AG04449 (cell line): ENCODE measurements at regions not wholly inside any gene's neighbourhood (a gene's known extent, or its start where the extent isn't known, plus 50 kb on each side); places are given as distances from the start of the nearest gene placed in this dataset.

Source experiments
- CTCF ChIA-PET: fragments of 350-600 bp; formaldehyde crosslinking; extraction: SDS; loops from one replicate; lab custom pipeline; 2021; ENCODE audit warnings: antibody characterized with exemption; lab: Yijun Ruan, JAX
- POLR2A ChIA-PET: fragments of 400-600, 350-600 bp; formaldehyde crosslinking; extraction: SDS; loops from one replicate; lab custom pipeline; 2020; ENCODE audit warnings: antibody characterized with exemption, inconsistent platforms; lab: Yijun Ruan, JAX
- DNase-seq: peaks from one replicate; pipeline ENCODE4 v3.0.0-alpha.2; 2010; ENCODE audit warnings: low read depth, low spot score
- H3K4me3 ChIP-seq: 2 replicates; pipeline ENCODE4 v1.5.1; 2011; ENCODE audit warnings: low read depth, mild to moderate bottlenecking, control low read depth, low read length
- TF ChIP-seq, protein P1 (sequence below): IDR thresholded peaks from one replicate; pipeline ENCODE4 v1.5.1; 2011; ENCODE audit warnings: mild to moderate bottlenecking, moderate library complexity, low read length, control low read depth, inconsistent platforms; ENCODE audit not compliant: insufficient read depth; ENCODE audit errors: missing control alignments

- TF ChIP-seq, protein P1, sequence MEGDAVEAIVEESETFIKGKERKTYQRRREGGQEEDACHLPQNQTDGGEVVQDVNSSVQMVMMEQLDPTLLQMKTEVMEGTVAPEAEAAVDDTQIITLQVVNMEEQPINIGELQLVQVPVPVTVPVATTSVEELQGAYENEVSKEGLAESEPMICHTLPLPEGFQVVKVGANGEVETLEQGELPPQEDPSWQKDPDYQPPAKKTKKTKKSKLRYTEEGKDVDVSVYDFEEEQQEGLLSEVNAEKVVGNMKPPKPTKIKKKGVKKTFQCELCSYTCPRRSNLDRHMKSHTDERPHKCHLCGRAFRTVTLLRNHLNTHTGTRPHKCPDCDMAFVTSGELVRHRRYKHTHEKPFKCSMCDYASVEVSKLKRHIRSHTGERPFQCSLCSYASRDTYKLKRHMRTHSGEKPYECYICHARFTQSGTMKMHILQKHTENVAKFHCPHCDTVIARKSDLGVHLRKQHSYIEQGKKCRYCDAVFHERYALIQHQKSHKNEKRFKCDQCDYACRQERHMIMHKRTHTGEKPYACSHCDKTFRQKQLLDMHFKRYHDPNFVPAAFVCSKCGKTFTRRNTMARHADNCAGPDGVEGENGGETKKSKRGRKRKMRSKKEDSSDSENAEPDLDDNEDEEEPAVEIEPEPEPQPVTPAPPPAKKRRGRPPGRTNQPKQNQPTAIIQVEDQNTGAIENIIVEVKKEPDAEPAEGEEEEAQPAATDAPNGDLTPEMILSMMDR = no peak
- POLR2A ChIA-PET = no interaction called here
- DNase-seq = no peak
- no peak overlapping the region for H3K4me3 ChIP-seq
- CTCF ChIA-PET = no interaction called here
Observed at GRCh38 chr13:105925496-105925895, 610.0 kb downstream of the EFNB2 start.

DNA sequence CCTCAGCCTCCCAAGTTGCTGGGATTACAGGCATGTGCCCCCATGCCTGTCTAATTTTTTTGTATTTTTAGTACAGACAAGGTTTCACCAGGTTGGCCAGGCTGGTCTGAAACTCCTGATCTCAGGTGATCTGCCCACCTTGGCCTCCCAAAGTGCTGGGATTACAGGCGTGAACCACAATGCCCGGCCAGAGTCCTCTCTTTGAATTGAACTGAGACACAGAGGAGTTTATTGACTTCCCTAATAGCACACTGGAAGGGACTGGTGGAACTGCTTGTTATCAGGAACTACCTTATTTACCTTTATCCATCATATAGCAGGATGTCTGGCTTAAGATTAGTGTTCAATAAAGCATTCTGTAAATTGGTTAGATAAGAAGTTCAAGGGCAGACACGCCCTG is 613.8 kb downstream of the EFNB2 start:
- DNase-seq = no peak
- TF ChIP-seq, protein P1 = no peak
- ChIA-PET CTCF (no interaction called here), POLR2A (no interaction called here)
- H3K4me3 ChIP-seq = no peak overlapping the region

GRCh38 chr13:105920370-105920769 is 615.1 kb downstream of the EFNB2 start:
- no peak overlapping the region for H3K4me3 ChIP-seq
- ChIA-PET CTCF (no interaction called here), POLR2A (no interaction called here)
- DNase-seq = no peak
- TF ChIP-seq, protein P1 = no peak

DNA sequence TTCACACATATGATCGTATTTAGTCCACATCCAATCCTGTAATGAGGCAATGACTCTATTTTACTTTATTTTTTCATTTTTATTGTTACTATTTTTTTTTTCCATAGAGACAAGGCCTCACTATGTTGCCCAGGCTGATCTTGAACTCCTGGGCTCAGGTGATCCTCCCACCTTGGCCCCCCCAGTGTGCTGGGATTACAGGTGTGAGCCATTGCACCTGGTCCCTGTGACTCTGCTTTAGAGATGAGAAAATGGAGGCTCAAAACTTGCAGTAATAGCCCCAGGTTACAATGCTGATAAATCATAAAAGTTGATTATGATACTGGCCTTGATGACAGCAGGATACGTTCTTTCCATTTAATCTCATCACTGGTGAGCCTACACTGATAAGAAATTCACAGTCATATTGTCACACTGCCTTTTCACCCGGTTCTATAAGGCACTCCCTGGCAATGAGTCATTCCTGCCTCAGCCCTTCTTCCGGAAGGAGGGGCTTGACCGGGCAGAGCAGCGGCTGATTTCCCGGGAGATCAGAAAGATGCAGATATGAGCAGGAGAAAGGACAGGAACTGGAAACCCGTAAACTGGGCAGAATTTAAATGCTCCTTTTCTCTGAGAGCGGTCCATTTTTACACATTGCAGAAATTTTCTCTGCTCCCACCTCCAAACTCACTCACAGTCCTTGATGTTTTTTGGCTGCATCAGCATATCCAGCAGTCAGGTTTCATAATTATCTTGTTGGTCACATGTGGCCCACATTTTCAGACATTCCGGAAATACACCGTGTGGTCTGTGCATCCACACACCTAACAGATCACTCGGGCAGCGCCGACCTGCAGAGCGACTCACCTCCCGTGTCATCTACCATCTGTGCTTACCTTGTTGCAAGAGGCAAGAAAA is 616.4 kb downstream of the EFNB2 start:
- no peak for DNase-seq
- ChIA-PET CTCF (interaction anchor here (0.8 kb wide), 1 partner anchor 614 kb away, joined by 3 read pairs; no protein-coding TSS in a partner anchor), POLR2A (interaction anchor here (0.7 kb wide), 1 partner anchor 268 kb away, joined by 3 read pairs; no protein-coding TSS in a partner anchor)
- TF ChIP-seq, protein P1 = no peak
- no peak overlapping the region for H3K4me3 ChIP-seq

GRCh38 chr13:105915146-105915850 is 620.2 kb downstream of the EFNB2 start:
- no peak for DNase-seq
- TF ChIP-seq, protein P1 = no peak
- ChIA-PET CTCF (interaction anchor here (1.4 kb wide), 1 partner anchor 18 kb away, joined by 3 read pairs; no protein-coding TSS in a partner anchor), POLR2A (interaction anchor here (0.7 kb wide), 1 partner anchor 506 kb away, joined by 3 read pairs; no protein-coding TSS in a partner anchor)
- H3K4me3 ChIP-seq = no peak overlapping the region; the same call in 1 of the 2 replicates
